HG02610 (cell line): ENCODE measurements at regions not wholly inside any gene's neighbourhood (a gene's known extent, or its start where the extent isn't known, plus 50 kb on each side); places are given as distances from the start of the nearest gene placed in this dataset.

ENCODE experiments used
- ATAC-seq: cut with Tn5 transposase; IDR thresholded peaks from one replicate; pipeline ENCODE4 v1.9.1; 2021; ENCODE audit warnings: mild to moderate bottlenecking, moderate library complexity; ENCODE audit not compliant: unreplicated experiment

- peak; percentile 76 for ATAC-seq
Measured at GRCh38 chr11:15483205-15483604, 368.5 kb downstream of the INSC start.

- ATAC-seq: no peak
Measured at GRCh38 chr11:15484398-15484797, 369.7 kb downstream of the INSC start.

- no peak for ATAC-seq
Measured at GRCh38 chr11:15485432-15485831, 370.7 kb downstream of the INSC start.

- no peak for ATAC-seq
Measured at GRCh38 chr11:15489281-15489680, 374.6 kb downstream of the INSC start.

GRCh38 chr11:15490535-15490934, 375.8 kb downstream of the INSC start:
- ATAC-seq: no peak

GRCh38 chr11:15493066-15493465, 378.3 kb downstream of the INSC start:
- ATAC-seq: no peak

GRCh38 chr11:15493921-15494620, 379.3 kb downstream of the INSC start:
- no peak for ATAC-seq

- no peak for ATAC-seq
Measured at GRCh38 chr11:15494740-15495139, 380.0 kb downstream of the INSC start.

- no peak for ATAC-seq
Measured at GRCh38 chr11:15495462-15495861, 380.7 kb downstream of the INSC start.

- no peak for ATAC-seq
Measured at GRCh38 chr11:15497366-15497765, 382.6 kb downstream of the INSC start.

- no peak for ATAC-seq
Measured at GRCh38 chr11:15499674-15500073, 385.0 kb downstream of the INSC start.

GRCh38 chr11:15500643-15501042, 385.9 kb downstream of the INSC start:
- ATAC-seq: no peak

GRCh38 chr11:15501566-15501965, 386.8 kb downstream of the INSC start:
- no peak for ATAC-seq

GRCh38 chr11:15505155-15505554, 390.4 kb downstream of the INSC start:
- no peak for ATAC-seq

GRCh38 chr11:15507592-15507991, 392.9 kb downstream of the INSC start:
- no peak for ATAC-seq

- no peak for ATAC-seq
Measured at GRCh38 chr11:15509082-15509481, 394.4 kb downstream of the INSC start.

- ATAC-seq: peak; percentile 93
Measured at GRCh38 chr11:15519124-15519791, 404.5 kb downstream of the INSC start.

GRCh38 chr11:15519911-15520310, 405.2 kb downstream of the INSC start:
- no peak for ATAC-seq

- no peak for ATAC-seq
Measured at GRCh38 chr11:15523543-15523942, 408.8 kb downstream of the INSC start.

GRCh38 chr11:15525582-15525981, 410.9 kb downstream of the INSC start:
- no peak for ATAC-seq

- ATAC-seq: no peak
Measured at GRCh38 chr11:15526032-15526431, 411.3 kb downstream of the INSC start.

GRCh38 chr11:15526859-15527450, 412.2 kb downstream of the INSC start:
- no peak for ATAC-seq
